Mesenchymal stem cell (in vitro differentiated cells and primary cell): ENCODE measurements at regions not wholly inside any gene's neighbourhood (a gene's known extent, or its start where the extent isn't known, plus 50 kb on each side); places are given as distances from the start of the nearest gene placed in this dataset.
"Not testable (repeated sequence)": the region's sequence is repeated elsewhere in the genome, so short reads cannot be mapped to it uniquely, and the experiment has no call there.

ENCODE experiments used
- DNase-seq: peaks from one replicate; pipeline ENCODE4 v3.0.0-alpha.2; 2013
- H2AFZ ChIP-seq: one replicate; pipeline ENCODE4 v1.6.1; 2013; ENCODE audit warnings: low read depth, mild to moderate bottlenecking, control low read depth, inconsistent platforms, low read length, moderate library complexity
- H2AK5ac ChIP-seq: 2 replicates; pipeline ENCODE4 v1.6.1; 2013; ENCODE audit warnings: low read length, moderate library complexity, mild to moderate bottlenecking, inconsistent platforms; ENCODE audit not compliant: severe bottlenecking
- H2BK120ac ChIP-seq: one replicate; pipeline ENCODE4 v1.6.1; 2013; ENCODE audit warnings: low read depth, mild to moderate bottlenecking, inconsistent platforms, low read length, moderate library complexity
- H2BK12ac ChIP-seq, 2 experiments: one replicate each; pipeline ENCODE4 v1.6.1; 2013; ENCODE audit warnings: inconsistent platforms in 2 of 2, low read length in 2 of 2, mild to moderate bottlenecking in 2 of 2, moderate library complexity in 2 of 2, control low read depth in 1 of 2
- H2BK15ac ChIP-seq: one replicate; pipeline ENCODE4 v1.6.1; 2013; ENCODE audit warnings: mild to moderate bottlenecking, low read depth, inconsistent platforms; ENCODE audit not compliant: poor library complexity, severe bottlenecking
- H2BK5ac ChIP-seq: 2 replicates; pipeline ENCODE4 v1.6.1; 2013; ENCODE audit warnings: low read depth, mild to moderate bottlenecking, low read length, control low read depth, inconsistent platforms; ENCODE audit not compliant: poor library complexity, severe bottlenecking
- H3K14ac ChIP-seq, 2 experiments: one replicate each; pipeline ENCODE4 v1.6.1; 2013; ENCODE audit warnings: inconsistent platforms in 2 of 2, low read length in 2 of 2, control low read depth in 1 of 2, mild to moderate bottlenecking in 1 of 2, moderate library complexity in 1 of 2
- H3K18ac ChIP-seq, 2 experiments: one replicate each; pipeline ENCODE4 v1.6.1; 2013; ENCODE audit warnings: inconsistent platforms in 2 of 2, low read length in 2 of 2, control low read depth in 1 of 2, low read depth in 1 of 2, mild to moderate bottlenecking in 1 of 2
- H3K23ac ChIP-seq, 2 experiments: one replicate each; pipeline ENCODE4 v1.6.1; 2013; ENCODE audit warnings: inconsistent platforms in 2 of 2, low read length in 2 of 2, mild to moderate bottlenecking in 2 of 2, moderate library complexity in 2 of 2, control low read depth in 1 of 2
- H3K27ac ChIP-seq: 2 replicates; pipeline ENCODE4 v1.5.1; 2013; ENCODE audit warnings: mild to moderate bottlenecking, moderate library complexity, low read length, control low read depth, inconsistent platforms; ENCODE audit not compliant: poor library complexity, severe bottlenecking
- H3K27me3 ChIP-seq, 2 experiments: 2 replicates each; pipeline versions ENCODE4 v1.6.1 to v1.7.0; 2013; ENCODE audit warnings: low read length in 2 of 2, mild to moderate bottlenecking in 2 of 2, moderate library complexity in 2 of 2, control low read depth in 1 of 2, inconsistent platforms in 1 of 2; ENCODE audit not compliant: control insufficient read depth in 1 of 2, insufficient read depth in 1 of 2
- H3K36me3 ChIP-seq, 2 experiments: 2 replicates each; pipeline versions ENCODE4 v1.6.1 to v1.7.0; 2013; ENCODE audit warnings: low read length in 2 of 2, control low read depth in 1 of 2, inconsistent platforms in 1 of 2, low read depth in 1 of 2, mild to moderate bottlenecking in 1 of 2; ENCODE audit not compliant: insufficient read depth in 2 of 2, control insufficient read depth in 1 of 2
- H3K4ac ChIP-seq, 2 experiments: one replicate each; pipeline ENCODE4 v1.6.1; 2013; ENCODE audit warnings: inconsistent platforms in 2 of 2, low read length in 2 of 2, mild to moderate bottlenecking in 2 of 2, moderate library complexity in 2 of 2, control low read depth in 1 of 2, low read depth in 1 of 2
- H3K4me1 ChIP-seq: 2 replicates; pipeline ENCODE4 v1.6.1; 2013; ENCODE audit warnings: low read depth, low read length, control low read depth; ENCODE audit not compliant: control insufficient read depth, insufficient read depth
- H3K4me2 ChIP-seq: 2 replicates; pipeline ENCODE4 v1.6.1; 2013; ENCODE audit warnings: low read length, mild to moderate bottlenecking, inconsistent platforms; ENCODE audit not compliant: poor library complexity, severe bottlenecking
- H3K4me3 ChIP-seq, 2 experiments: 2 replicates each; pipeline versions ENCODE4 v1.5.1 to v1.7.0; 2013; ENCODE audit warnings: low read length in 2 of 2, mild to moderate bottlenecking in 2 of 2, control low read depth in 1 of 2, low read depth in 1 of 2; ENCODE audit not compliant: insufficient read depth in 1 of 2
- H3K79me1 ChIP-seq: replicated peaks from 2 replicates; pipeline ENCODE4 v1.6.1; 2013; ENCODE audit warnings: mild to moderate bottlenecking, control low read depth, low read length, inconsistent platforms; ENCODE audit not compliant: poor library complexity, severe bottlenecking
- H3K9ac ChIP-seq: 2 replicates; pipeline ENCODE4 v1.7.0; 2013; ENCODE audit warnings: mild to moderate bottlenecking, low read length, moderate library complexity
- H3K9me3 ChIP-seq: 2 replicates; pipeline ENCODE4 v1.7.0; 2013; ENCODE audit warnings: mild to moderate bottlenecking, low read length; ENCODE audit not compliant: control insufficient read depth
- H4K8ac ChIP-seq: one replicate; pipeline ENCODE4 v1.6.1; 2013; ENCODE audit warnings: inconsistent platforms, mild to moderate bottlenecking, low read length, moderate library complexity
- H4K91ac ChIP-seq: one replicate; pipeline ENCODE4 v1.6.1; 2013; ENCODE audit warnings: mild to moderate bottlenecking, low read length, inconsistent platforms
- WGBS: methylation state at CpG from one replicate; pipeline ENCODE4 v1.1.7; 2013; ENCODE audit warnings: mixed read lengths; 5-methylcytosine and 5-hydroxymethylcytosine counted together

- peak overlapping the region; percentile 30 for H2BK120ac ChIP-seq
- peaks cover 3% of the 10 kb centered on the region for H3K4me1 ChIP-seq
- H3K9ac ChIP-seq = no peak overlapping the region
- H2BK5ac ChIP-seq = no peak overlapping the region
- H3K27ac ChIP-seq = no peak overlapping the region
- H3K79me1 ChIP-seq = no peaks in the 10 kb centered on the region
- H2BK15ac ChIP-seq = peak overlapping the region; percentile 46
- H3K4me2 ChIP-seq = no peak overlapping the region
- H4K8ac ChIP-seq = no peak overlapping the region
- no peak for DNase-seq
- H3K9me3 ChIP-seq = no peaks in the 10 kb centered on the region
- H4K91ac ChIP-seq = peak overlapping the region; percentile 62
- H3K36me3 ChIP-seq = no peaks in the 10 kb centered on the region
- peak overlapping the region; percentile 31 to 45 for H2BK12ac ChIP-seq
- H3K14ac ChIP-seq = no peak overlapping the region
- peak overlapping the region; percentile 40 to 65 for H3K18ac ChIP-seq
- no peak overlapping the region for H2AK5ac ChIP-seq
- H3K23ac ChIP-seq = no peak overlapping the region
- H3K4ac ChIP-seq = peak overlapping the region; percentile 9 to 18
- H3K4me3 ChIP-seq = no peak overlapping the region
- no peaks in the 10 kb centered on the region for H3K27me3 ChIP-seq
- no peak overlapping the region for H2AFZ ChIP-seq
Measured at GRCh38 chr1:93756657-93757056, 75.0 kb upstream of the BCAR3 start.

- H3K9ac ChIP-seq, H2BK12ac ChIP-seq, H3K4me3 ChIP-seq, H3K4me1 ChIP-seq, H4K8ac ChIP-seq, H3K36me3 ChIP-seq, H2BK5ac ChIP-seq, H3K27me3 ChIP-seq, H3K23ac ChIP-seq, H2AFZ ChIP-seq, H3K9me3 ChIP-seq, H3K14ac ChIP-seq, H3K18ac ChIP-seq, H2BK120ac ChIP-seq, H3K4me2 ChIP-seq, H2BK15ac ChIP-seq, H3K79me1 ChIP-seq, H4K91ac ChIP-seq, H2AK5ac ChIP-seq, H3K4ac ChIP-seq, DNase-seq, H3K27ac ChIP-seq: not testable (repeated sequence)
Measured at GRCh38 chr1:93755251-93755715, 73.6 kb upstream of the BCAR3 start.

GRCh38 chr1:93753791-93754763, 72.4 kb upstream of the BCAR3 start:
- Histone ChIP-seq H2AK5ac (no peak overlapping the region), H4K8ac (peak overlapping the region; percentile 89), H3K27ac (no peak overlapping the region), H3K9me3 (no peaks in the 10 kb centered on the region), H3K4me1 (peaks cover 2% of the 10 kb centered on the region), H3K4ac (no peak overlapping the region), H3K18ac (peak overlapping the region in 1 of 2 experiments; percentile 89), H2AFZ (no peak overlapping the region), H3K4me2 (no peak overlapping the region), H2BK5ac (no peak overlapping the region), H3K4me3 (no peak overlapping the region), H3K36me3 (no peaks in the 10 kb centered on the region), H3K27me3 (no peaks in the 10 kb centered on the region), H3K14ac (peak overlapping the region in 1 of 2 experiments; percentile 89), H2BK120ac (no peak overlapping the region), H3K9ac (peak overlapping the region; percentile 76), H2BK12ac (peak overlapping the region; percentile 59 to 90), H3K79me1 (no peaks in the 10 kb centered on the region), H3K23ac (no peak overlapping the region), H2BK15ac (no peak overlapping the region), H4K91ac (peak overlapping the region; percentile 40)
- WGBS = 62% methylated on average over 5 of the region's 6 CpGs
- peak; percentile 95 for DNase-seq

- Histone ChIP-seq H3K36me3 (no peaks in the 10 kb centered on the region), H4K91ac (no peak overlapping the region), H2BK15ac (no peak overlapping the region), H2BK5ac (no peak overlapping the region), H3K23ac (no peak overlapping the region), H3K9ac (no peak overlapping the region), H3K4me3 (no peak overlapping the region), H3K27me3 (no peaks in the 10 kb centered on the region), H3K79me1 (no peaks in the 10 kb centered on the region), H2AK5ac (no peak overlapping the region), H3K14ac (no peak overlapping the region), H2BK12ac (peak overlapping the region in 1 of 2 experiments; percentile 25), H3K18ac (peak overlapping the region; percentile 14 to 75), H3K4me2 (no peak overlapping the region), H3K27ac (no peak overlapping the region), H3K4me1 (peaks cover 2% of the 10 kb centered on the region), H2BK120ac (peak overlapping the region; percentile 19), H3K4ac (no peak overlapping the region), H3K9me3 (peaks cover 8% of the 10 kb centered on the region), H2AFZ (no peak overlapping the region), H4K8ac (no peak overlapping the region)
- DNase-seq = no peak
- WGBS = 88% methylated on average over 6 of the region's 6 CpGs
Measured at GRCh38 chr1:93751377-93752250, 70.0 kb upstream of the BCAR3 start.
